SH-SY5Y (cell line): ENCODE measurements at regions not wholly inside any gene's neighbourhood (a gene's known extent, or its start where the extent isn't known, plus 50 kb on each side); places are given as distances from the start of the nearest gene placed in this dataset.

ENCODE experiments used
- GATA2 ChIP-seq: IDR thresholded peaks from 2 replicates; pipeline ENCODE4 v1.6.1; 2011; ENCODE audit warnings: mild to moderate bottlenecking, low read depth, low read length
- GATA3 ChIP-seq: IDR thresholded peaks from 2 replicates; pipeline ENCODE4 v1.6.1; 2011; ENCODE audit warnings: low read depth, mild to moderate bottlenecking, low read length, moderate library complexity

- TF ChIP-seq GATA3 (no peak), GATA2 (peak; percentile 81)
Measured at GRCh38 chr10:71075086-71075758, 137.1 kb upstream of the UNC5B start.
